ENCODE measurements at regions not wholly inside any gene's neighbourhood (a gene's known extent, or its start where the extent isn't known, plus 50 kb on each side); places are given as distances from the start of the nearest gene placed in this dataset.
A peak's percentile ranks its signal among the peaks of the same experiment; 100 is the strongest.

DNA sequence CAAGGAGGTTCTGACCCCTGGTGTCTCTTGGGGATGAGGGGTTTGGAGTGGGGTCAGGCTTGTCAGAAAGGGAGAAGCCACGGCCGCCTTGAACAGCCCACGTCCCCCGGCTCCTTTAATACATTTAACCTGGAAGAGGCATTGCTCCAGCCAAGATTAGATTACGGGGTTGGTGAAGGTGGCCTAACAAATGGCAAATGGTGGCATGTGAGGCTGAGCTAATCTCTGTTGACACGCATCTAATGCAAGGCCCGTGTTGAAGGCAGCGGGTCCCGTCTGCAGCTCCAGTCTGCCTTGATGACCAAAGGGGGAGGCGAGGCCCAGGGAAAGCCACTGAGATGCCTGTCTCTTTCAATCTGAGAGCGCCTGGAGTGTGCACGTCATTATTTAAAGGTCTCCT lies 673.7 kb upstream of the TBX3 start:
- TF ChIP-seq, protein P1, sequence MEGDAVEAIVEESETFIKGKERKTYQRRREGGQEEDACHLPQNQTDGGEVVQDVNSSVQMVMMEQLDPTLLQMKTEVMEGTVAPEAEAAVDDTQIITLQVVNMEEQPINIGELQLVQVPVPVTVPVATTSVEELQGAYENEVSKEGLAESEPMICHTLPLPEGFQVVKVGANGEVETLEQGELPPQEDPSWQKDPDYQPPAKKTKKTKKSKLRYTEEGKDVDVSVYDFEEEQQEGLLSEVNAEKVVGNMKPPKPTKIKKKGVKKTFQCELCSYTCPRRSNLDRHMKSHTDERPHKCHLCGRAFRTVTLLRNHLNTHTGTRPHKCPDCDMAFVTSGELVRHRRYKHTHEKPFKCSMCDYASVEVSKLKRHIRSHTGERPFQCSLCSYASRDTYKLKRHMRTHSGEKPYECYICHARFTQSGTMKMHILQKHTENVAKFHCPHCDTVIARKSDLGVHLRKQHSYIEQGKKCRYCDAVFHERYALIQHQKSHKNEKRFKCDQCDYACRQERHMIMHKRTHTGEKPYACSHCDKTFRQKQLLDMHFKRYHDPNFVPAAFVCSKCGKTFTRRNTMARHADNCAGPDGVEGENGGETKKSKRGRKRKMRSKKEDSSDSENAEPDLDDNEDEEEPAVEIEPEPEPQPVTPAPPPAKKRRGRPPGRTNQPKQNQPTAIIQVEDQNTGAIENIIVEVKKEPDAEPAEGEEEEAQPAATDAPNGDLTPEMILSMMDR (conservative IDR thresholded peaks at IDR 0.05): no peak

DNA sequence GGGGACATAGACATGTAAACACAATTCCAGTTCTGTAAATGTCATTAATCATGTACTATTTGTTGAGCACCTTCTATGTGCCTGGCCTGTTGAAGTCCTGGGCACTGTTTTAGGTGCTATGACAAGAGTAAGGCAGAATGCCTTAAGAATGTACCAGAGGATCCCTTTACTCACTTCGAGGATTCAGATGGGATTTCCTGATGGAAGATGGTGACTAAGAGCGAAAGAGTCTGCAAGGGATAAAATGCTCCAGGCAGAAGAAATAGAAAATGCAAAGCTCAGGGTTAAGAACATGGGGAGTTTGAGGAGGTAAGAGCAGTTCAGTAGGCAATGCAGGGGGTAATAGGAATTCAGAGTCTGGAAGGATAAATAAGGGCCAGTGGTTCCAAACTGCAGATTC lies 671.3 kb upstream of the TBX3 start:
- TF ChIP-seq, protein P1 (conservative IDR thresholded peaks at IDR 0.05): no peak
- H3K27ac ChIP-seq: no peak overlapping the region

More for the DNA sequence above, 673.7 kb upstream of the TBX3 start:
- no peak overlapping the region for H3K27ac ChIP-seq

DNA sequence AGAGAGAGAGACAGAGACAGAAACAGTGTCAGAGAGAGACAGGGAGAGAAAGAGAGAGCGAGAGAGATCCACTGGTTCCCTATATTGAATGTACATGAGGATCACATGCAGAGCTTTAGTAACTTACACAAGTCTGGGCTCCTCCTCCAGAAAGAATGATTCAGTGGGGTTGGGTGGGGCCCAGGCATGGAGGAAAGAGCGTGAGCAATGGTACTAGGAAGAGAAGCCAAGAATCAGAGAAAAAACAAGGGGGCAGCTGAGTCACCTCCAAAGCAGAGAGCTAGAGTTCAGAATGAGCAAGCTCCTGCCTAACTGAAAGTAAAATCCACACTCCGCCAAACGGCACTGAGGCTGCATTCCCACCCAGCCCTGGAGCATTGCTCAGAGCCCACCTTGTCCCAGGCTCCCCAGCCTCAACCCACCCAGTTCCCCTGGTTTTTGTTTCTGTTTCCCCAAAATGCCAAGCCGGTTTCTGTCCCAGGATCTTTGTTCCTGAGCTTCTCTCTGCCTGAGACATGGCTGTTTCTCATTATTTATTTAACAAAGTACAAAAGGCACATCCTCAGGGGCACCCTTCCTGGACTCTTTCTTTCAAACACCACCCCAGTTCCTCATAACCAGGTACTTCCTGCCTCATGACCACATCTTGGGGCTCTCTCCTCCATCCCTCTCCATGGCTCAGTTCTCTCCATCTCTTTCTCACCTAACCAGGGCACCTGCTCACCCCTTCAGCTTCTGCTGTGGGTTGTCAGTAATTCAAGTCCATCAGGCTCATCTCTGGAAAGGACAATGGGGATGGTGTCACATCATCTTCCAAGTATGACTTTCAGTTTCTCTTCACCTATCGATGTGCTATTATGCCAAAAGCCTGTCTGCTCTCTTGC lies 670.3 kb upstream of the TBX3 start:
- H3K27ac ChIP-seq: peak overlapping the region; percentile 57; the same call in 1 of the 2 replicates
- TF ChIP-seq, protein P1 (conservative IDR thresholded peaks at IDR 0.05): no peak

GRCh38 chr12:115353467-115353866 lies 669.5 kb upstream of the TBX3 start:
- no peak overlapping the region for H3K27ac ChIP-seq

DNA sequence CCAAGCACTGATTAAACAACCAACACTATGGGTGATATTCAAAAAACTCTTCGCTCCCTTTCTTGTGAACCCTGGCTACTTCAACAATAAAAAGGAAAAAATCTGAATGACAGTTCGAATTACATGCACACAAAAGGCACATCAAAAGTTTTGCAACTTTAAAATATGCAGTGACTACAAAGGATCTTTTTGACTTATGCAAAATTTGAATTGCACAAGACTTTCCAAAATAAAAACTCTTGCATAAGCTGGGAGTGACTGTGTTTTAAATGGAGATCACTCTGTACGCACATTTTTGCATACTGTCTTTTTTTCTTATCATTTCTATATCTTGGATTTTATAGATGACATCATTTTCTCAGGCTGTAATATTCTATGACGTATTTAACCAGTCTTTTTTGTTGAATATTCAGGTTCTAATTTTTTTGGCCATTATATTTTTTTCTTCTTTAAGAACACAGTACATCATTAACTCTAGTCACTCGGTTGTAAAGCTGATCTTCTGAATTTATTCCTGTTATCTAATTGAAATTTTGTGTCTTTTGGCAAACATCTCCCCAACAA lies 667.6 kb upstream of the TBX3 start:
- TF ChIP-seq, protein P1 (conservative IDR thresholded peaks at IDR 0.05): no peak
- no peak overlapping the region for H3K27ac ChIP-seq

More at GRCh38 chr12:115353467-115353866, 669.5 kb upstream of the TBX3 start:
- TF ChIP-seq, protein P1 (conservative IDR thresholded peaks at IDR 0.05): no peak

DNA sequence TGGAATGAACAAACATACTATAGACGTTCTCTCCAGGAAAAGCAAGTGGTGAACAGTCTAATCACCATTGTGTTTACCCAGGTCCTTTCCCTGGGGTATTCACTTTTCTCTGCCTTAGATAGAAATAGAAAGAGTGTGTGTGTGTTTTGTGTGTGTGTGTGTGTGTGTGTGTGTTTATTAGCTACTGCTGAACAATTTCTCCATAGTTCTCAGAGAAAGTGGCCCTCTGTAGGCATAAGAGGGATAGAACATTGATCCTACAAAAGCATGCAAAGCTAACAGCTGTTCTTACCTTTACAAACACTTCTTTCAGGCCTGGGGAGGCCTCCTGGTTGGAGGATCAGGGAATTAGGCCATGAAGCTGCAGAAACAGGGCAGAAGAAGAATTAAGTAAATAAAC lies 665.7 kb upstream of the TBX3 start:
- H3K27ac ChIP-seq: no peak overlapping the region
- TF ChIP-seq, protein P1 (conservative IDR thresholded peaks at IDR 0.05): no peak

- TF ChIP-seq, protein P1 (conservative IDR thresholded peaks at IDR 0.05): no peak
Observed at GRCh38 chr12:115348301-115348700, 664.3 kb upstream of the TBX3 start.

More at GRCh38 chr12:115348301-115348700, 664.3 kb upstream of the TBX3 start:
- no peak overlapping the region for H3K27ac ChIP-seq
